MCF 10A (cell line): ENCODE measurements at regions not wholly inside any gene's neighbourhood (a gene's known extent, or its start where the extent isn't known, plus 50 kb on each side); places are given as distances from the start of the nearest gene placed in this dataset.

Source experiments
- BruUV-seq: library from RNA; stranded (reverse); fragments of 400-500 nt; replicated peaks from 2 replicates; lab custom pipeline; 2021; lab: Mats Ljungman, UMichigan
- CTCF ChIA-PET: fragments of 300-600 bp; sonication (Branson Sonifier 250); formaldehyde crosslinking; extraction: SDS; loops from one replicate; lab custom pipeline; 2021; ENCODE audit warnings: antibody characterized with exemption, inconsistent platforms; lab: Yijun Ruan, JAX
- POLR2A ChIA-PET: fragments of 300-600, 350-650 bp; sonication (Branson Sonifier 250); formaldehyde crosslinking; extraction: SDS; loops from one replicate; lab custom pipeline; 2020; ENCODE audit warnings: antibody characterized with exemption, inconsistent platforms; lab: Yijun Ruan, JAX
- DNase-seq: peaks from one replicate; pipeline ENCODE4 v3.0.0-alpha.2; 2018; ENCODE audit not compliant: unreplicated experiment
- H3K27ac Mint-ChIP-seq: one replicate; pipeline ENCODE4 v1.8.0; 2022; ENCODE audit warnings: mild to moderate bottlenecking, low read depth, mixed read lengths; ENCODE audit not compliant: unreplicated experiment
- H3K27me3 Mint-ChIP-seq: one replicate; pipeline ENCODE4 v1.8.0; 2022; ENCODE audit warnings: mixed read lengths; ENCODE audit not compliant: insufficient read depth, unreplicated experiment
- H3K36me3 Mint-ChIP-seq: one replicate; pipeline ENCODE4 v1.8.0; 2022; ENCODE audit warnings: mild to moderate bottlenecking, moderate library complexity, mixed read lengths; ENCODE audit not compliant: insufficient read depth, unreplicated experiment
- H3K4me1 Mint-ChIP-seq: one replicate; pipeline ENCODE4 v1.8.0; 2022; ENCODE audit warnings: mixed read lengths; ENCODE audit not compliant: insufficient read depth, unreplicated experiment
- H3K4me3 Mint-ChIP-seq: one replicate; pipeline ENCODE4 v1.8.0; 2022; ENCODE audit warnings: mild to moderate bottlenecking, moderate library complexity, mixed read lengths; ENCODE audit not compliant: unreplicated experiment
- H3K9me3 Mint-ChIP-seq: one replicate; pipeline ENCODE4 v1.8.0; 2022; ENCODE audit warnings: mixed read lengths; ENCODE audit not compliant: unreplicated experiment
- intact Hi-C: fragments of 100-400 bp; cut with micrococcal nuclease; formaldehyde crosslinking; loops from 2 replicates; pipeline ENCODE4 v1.14.1; 2022
- TF ChIP-seq, protein P1 (sequence below): fragments of 200-600 bp; IDR thresholded peaks from one replicate; pipeline ENCODE4 v1.8.0; 2022; ENCODE audit warnings: antibody characterized with exemption, mild to moderate bottlenecking; ENCODE audit not compliant: unreplicated experiment

DNA sequence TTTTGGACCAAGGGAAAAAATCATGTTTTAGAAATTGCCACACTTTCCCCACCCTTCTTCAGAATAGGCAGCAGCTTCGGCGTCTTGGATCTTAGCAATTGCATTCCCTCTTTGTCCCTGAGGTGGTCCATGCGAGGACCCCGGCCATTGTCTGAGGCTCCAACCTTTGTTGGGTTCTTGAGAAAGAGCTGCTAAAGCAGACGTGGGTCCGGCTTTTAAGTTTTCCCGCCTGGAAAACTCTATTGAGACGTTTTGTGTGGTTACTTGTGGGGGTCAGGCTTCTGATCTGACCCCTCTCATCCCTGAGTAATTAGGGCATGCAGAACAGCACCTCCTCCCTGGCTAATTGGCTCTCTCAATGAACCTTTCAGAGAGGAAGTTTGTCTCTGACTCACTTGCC, 509.6 kb upstream of the TNC start:
- no peak overlapping the region for H3K4me3 Mint-ChIP-seq
- TF ChIP-seq, protein P1, sequence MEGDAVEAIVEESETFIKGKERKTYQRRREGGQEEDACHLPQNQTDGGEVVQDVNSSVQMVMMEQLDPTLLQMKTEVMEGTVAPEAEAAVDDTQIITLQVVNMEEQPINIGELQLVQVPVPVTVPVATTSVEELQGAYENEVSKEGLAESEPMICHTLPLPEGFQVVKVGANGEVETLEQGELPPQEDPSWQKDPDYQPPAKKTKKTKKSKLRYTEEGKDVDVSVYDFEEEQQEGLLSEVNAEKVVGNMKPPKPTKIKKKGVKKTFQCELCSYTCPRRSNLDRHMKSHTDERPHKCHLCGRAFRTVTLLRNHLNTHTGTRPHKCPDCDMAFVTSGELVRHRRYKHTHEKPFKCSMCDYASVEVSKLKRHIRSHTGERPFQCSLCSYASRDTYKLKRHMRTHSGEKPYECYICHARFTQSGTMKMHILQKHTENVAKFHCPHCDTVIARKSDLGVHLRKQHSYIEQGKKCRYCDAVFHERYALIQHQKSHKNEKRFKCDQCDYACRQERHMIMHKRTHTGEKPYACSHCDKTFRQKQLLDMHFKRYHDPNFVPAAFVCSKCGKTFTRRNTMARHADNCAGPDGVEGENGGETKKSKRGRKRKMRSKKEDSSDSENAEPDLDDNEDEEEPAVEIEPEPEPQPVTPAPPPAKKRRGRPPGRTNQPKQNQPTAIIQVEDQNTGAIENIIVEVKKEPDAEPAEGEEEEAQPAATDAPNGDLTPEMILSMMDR: no peak
- ChIA-PET CTCF (interaction anchor here (0.6 to 1.1 kb wide), 2 partner anchors 34 to 1466 kb away, joined by 3 read pairs; no protein-coding TSS in a partner anchor), POLR2A (interaction anchor here (1.1 to 1.9 kb wide), 2 partner anchors 9 to 11 kb away, joined by 3 to 6 read pairs; no protein-coding TSS in a partner anchor)
- H3K36me3 Mint-ChIP-seq: no peaks in the 10 kb centered on the region
- peaks cover 10% of the 10 kb centered on the region for H3K4me1 Mint-ChIP-seq
- H3K27ac Mint-ChIP-seq: no peak overlapping the region
- no peaks in the 10 kb centered on the region for H3K27me3 Mint-ChIP-seq
- intact Hi-C loops: no loop called here
- DNase-seq: no peak
- no TSS peak for BruUV-seq
- H3K9me3 Mint-ChIP-seq: no peaks in the 10 kb centered on the region

GRCh38 chr9:115628426-115628825, 510.5 kb upstream of the TNC start:
- POLR2A ChIA-PET: no interaction called here

DNA sequence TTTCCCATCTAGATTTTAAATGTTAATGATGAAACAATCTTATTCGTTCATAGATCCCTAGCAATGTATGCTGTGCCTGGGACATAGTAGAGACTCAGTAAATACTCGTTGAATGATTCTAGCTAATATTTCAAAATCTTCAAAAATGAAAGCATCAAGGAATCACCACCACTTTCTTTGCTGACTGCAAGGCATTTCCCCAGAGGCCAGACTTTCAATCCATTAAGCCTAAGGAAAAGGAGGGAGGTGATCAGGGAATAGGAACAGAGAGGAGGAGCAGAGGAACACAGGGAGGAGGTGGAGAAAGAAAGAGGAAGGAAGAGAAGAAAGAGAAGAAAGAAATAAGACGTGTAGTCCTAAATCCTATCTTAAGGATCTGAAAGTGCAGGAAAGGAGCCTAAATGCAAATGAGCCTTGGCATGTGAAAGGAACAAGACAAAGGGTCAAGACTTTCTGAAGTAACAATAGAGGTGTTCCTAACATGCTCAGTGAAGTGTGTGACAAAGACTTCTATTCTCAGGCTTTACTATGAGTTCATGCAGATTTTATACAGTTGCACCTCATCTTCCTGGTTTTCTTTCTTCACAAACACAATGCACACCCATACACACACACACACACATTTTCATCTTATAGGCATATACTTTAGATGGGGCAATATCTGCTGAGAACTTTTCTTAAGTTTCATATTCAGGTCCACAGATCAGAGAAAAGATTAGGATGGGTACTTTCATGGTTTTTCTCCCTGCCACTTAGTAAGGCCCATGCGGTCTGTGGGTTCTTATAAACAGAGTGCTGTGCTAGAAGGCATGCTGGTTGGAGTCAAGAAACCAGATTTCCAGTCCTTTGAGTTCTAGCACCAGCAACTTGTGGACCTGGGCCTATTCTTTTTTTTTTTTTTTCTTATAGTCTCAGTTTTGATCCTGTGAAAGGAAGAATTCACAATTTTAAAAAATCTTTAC, 512.2 kb upstream of the TNC start:
- no peaks in the 10 kb centered on the region for H3K27me3 Mint-ChIP-seq
- BruUV-seq: no TSS peak
- no peaks in the 10 kb centered on the region for H3K9me3 Mint-ChIP-seq
- no peak overlapping the region for H3K27ac Mint-ChIP-seq
- H3K4me1 Mint-ChIP-seq: peaks cover 19% of the 10 kb centered on the region
- H3K4me3 Mint-ChIP-seq: no peak overlapping the region
- no peaks in the 10 kb centered on the region for H3K36me3 Mint-ChIP-seq
- TF ChIP-seq, protein P1: no peak
- DNase-seq: no peak
- intact Hi-C loops: no loop called here
- ChIA-PET CTCF (interaction anchor here (1.4 kb wide), 1 partner anchor 36 kb away, joined by 5 read pairs; no protein-coding TSS in a partner anchor), POLR2A (no interaction called here)

More at GRCh38 chr9:115628426-115628825, 510.5 kb upstream of the TNC start:
- no peak for DNase-seq
- H3K4me3 Mint-ChIP-seq: no peak overlapping the region
- intact Hi-C loops: no loop called here
- H3K27ac Mint-ChIP-seq: no peak overlapping the region
- no peaks in the 10 kb centered on the region for H3K27me3 Mint-ChIP-seq
- TF ChIP-seq, protein P1: no peak
- peaks cover 19% of the 10 kb centered on the region for H3K4me1 Mint-ChIP-seq
- no peaks in the 10 kb centered on the region for H3K9me3 Mint-ChIP-seq
- no peaks in the 10 kb centered on the region for H3K36me3 Mint-ChIP-seq
- no TSS peak for BruUV-seq
- CTCF ChIA-PET: interaction anchor here (0.6 to 1.1 kb wide), 3 partner anchors 34 to 1467 kb away, joined by 3 to 4 read pairs (median 3); no protein-coding TSS in a partner anchor

GRCh38 chr9:115632391-115632790, 514.4 kb upstream of the TNC start:
- Mint-ChIP-seq H3K4me3 (no peak overlapping the region), H3K9me3 (no peaks in the 10 kb centered on the region), H3K4me1 (peaks cover 19% of the 10 kb centered on the region), H3K36me3 (no peaks in the 10 kb centered on the region), H3K27me3 (no peaks in the 10 kb centered on the region), H3K27ac (peak overlapping the region; percentile 13)
- ChIA-PET CTCF (interaction anchor here (0.5 to 0.6 kb wide), 2 partner anchors 35 to 293 kb away, joined by 3 to 4 read pairs; no protein-coding TSS in a partner anchor), POLR2A (no interaction called here)
- intact Hi-C loops: no loop called here
- no TSS peak for BruUV-seq
- no peak for DNase-seq
- TF ChIP-seq, protein P1: no peak
